Caco-2 (cell line): ENCODE measurements at regions not wholly inside any gene's neighbourhood (a gene's known extent, or its start where the extent isn't known, plus 50 kb on each side); places are given as distances from the start of the nearest gene placed in this dataset.

Experiments used
- BruUV-seq: library from RNA; stranded (reverse); fragments of 400-500 nt; replicated peaks from 2 replicates; lab custom pipeline; 2021; lab: Mats Ljungman, UMichigan
- CTCF ChIA-PET: fragments of 300-600 bp; sonication (Branson Sonifier 250); formaldehyde crosslinking; loops from one replicate; lab custom pipeline; 2022; ENCODE audit warnings: antibody characterized with exemption; lab: Charles Lee
- POLR2A ChIA-PET: fragments of 300-600 bp; sonication (Branson Sonifier 250); formaldehyde crosslinking; loops from one replicate; lab custom pipeline; 2022; ENCODE audit warnings: antibody characterized with exemption; lab: Charles Lee
- DNase-seq, 2 experiments: peaks; one replicate each; pipeline versions ENCODE4 v3.0.0 to v3.0.0-alpha.2; 2020 to 2022
- H3K27me3 ChIP-seq: replicated peaks from 2 replicates; pipeline ENCODE4 v1.6.0; 2011; ENCODE audit warnings: low read length; ENCODE audit not compliant: control insufficient read depth, insufficient read depth
- H3K36me3 ChIP-seq: 2 replicates; pipeline ENCODE4 v1.5.1; 2011; ENCODE audit warnings: low read length; ENCODE audit not compliant: control insufficient read depth, insufficient read depth
- H3K4me1 ChIP-seq: fragments of 250-450 bp; sonication (Bioruptor Pico); 2 replicates; pipeline ENCODE4 v1.5.1; 2020; ENCODE audit warnings: mild to moderate bottlenecking
- H3K4me3 ChIP-seq: 2 replicates; pipeline ENCODE4 v1.5.1; 2011; ENCODE audit warnings: low read depth, mild to moderate bottlenecking, control low read depth, low read length
- H3K9me3 ChIP-seq: fragments of 250-450 bp; sonication (Bioruptor Pico); 2 replicates; pipeline ENCODE4 v1.5.1; 2020; ENCODE audit warnings: mild to moderate bottlenecking, moderate library complexity
- H3K27ac Mint-ChIP-seq: one replicate; pipeline ENCODE4 v1.8.0; 2022; ENCODE audit warnings: mixed read lengths; ENCODE audit not compliant: unreplicated experiment
- H3K27me3 Mint-ChIP-seq: one replicate; pipeline ENCODE4 v1.8.0; 2022; ENCODE audit warnings: mixed read lengths; ENCODE audit not compliant: insufficient read depth, unreplicated experiment
- H3K36me3 Mint-ChIP-seq: one replicate; pipeline ENCODE4 v1.8.0; 2022; ENCODE audit warnings: mild to moderate bottlenecking, mixed read lengths; ENCODE audit not compliant: insufficient read depth, unreplicated experiment
- H3K4me1 Mint-ChIP-seq: one replicate; pipeline ENCODE4 v1.8.0; 2022; ENCODE audit warnings: low read depth, mixed read lengths; ENCODE audit not compliant: unreplicated experiment
- H3K4me3 Mint-ChIP-seq: one replicate; pipeline ENCODE4 v1.8.0; 2022; ENCODE audit warnings: mild to moderate bottlenecking, moderate library complexity, mixed read lengths; ENCODE audit not compliant: unreplicated experiment
- H3K9me3 Mint-ChIP-seq: one replicate; pipeline ENCODE4 v1.8.0; 2022; ENCODE audit warnings: mixed read lengths; ENCODE audit not compliant: unreplicated experiment
- intact Hi-C: fragments of 100-400 bp; cut with micrococcal nuclease; formaldehyde crosslinking; loops from one replicate; pipeline ENCODE4 v1.10.0; 2022; ENCODE audit not compliant: unreplicated experiment
- TF ChIP-seq, protein P1 (sequence below), 2 experiments: fragments of 200-600 bp in 1 of 2; IDR thresholded peaks; 1 replicate in 1 of 2; 2 replicates in 1 of 2; pipeline versions ENCODE4 v1.5.1 to v1.8.0; 2011 to 2022; ENCODE audit warnings: antibody characterized with exemption in 1 of 2, control low read depth in 1 of 2, inconsistent platforms in 1 of 2, low read depth in 1 of 2, low read length in 1 of 2, mild to moderate bottlenecking in 1 of 2, moderate library complexity in 1 of 2; ENCODE audit not compliant: insufficient read depth in 1 of 2, severe bottlenecking in 1 of 2, unreplicated experiment in 1 of 2

DNA sequence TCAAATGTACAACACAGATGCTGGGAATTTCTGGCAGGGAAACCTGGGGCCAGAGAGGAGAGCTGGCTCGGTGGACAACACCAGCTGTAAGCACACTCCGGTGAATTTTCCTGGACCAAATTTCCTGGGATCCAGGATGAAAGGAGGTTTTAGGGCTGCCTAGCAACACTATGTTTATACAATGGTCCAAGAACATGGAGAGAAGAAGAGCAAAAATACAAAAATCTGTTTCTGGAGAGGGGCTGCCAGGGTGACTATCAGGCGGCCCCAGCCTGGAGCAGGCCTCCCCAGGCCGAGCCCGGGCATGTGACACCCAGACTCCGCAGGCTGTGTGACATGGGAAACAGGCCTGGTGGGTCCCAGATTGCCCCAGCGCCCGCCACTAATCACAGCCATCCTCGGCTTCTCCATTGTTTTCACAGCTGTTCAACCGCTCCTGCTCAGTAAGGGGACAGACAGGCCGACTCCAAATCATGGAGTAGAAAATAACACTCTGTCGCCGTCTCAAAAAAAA is 336.0 kb upstream of the NFIA start:
- BruUV-seq: no TSS peak
- CTCF ChIA-PET: no interaction called here
- Mint-ChIP-seq H3K4me3 (no peak overlapping the region), H3K4me1 (no peaks in the 10 kb centered on the region), H3K27ac (no peak overlapping the region), H3K36me3 (no peaks in the 10 kb centered on the region), H3K27me3 (peaks cover 4% of the 10 kb centered on the region), H3K9me3 (no peaks in the 10 kb centered on the region)
- intact Hi-C loops: no loop called here
- Histone ChIP-seq H3K27me3 (no peaks in the 10 kb centered on the region; the same call in 1 of the 2 replicates), H3K9me3 (no peaks in the 10 kb centered on the region), H3K4me3 (no peak overlapping the region), H3K36me3 (no peaks in the 10 kb centered on the region), H3K4me1 (no peaks in the 10 kb centered on the region)
- DNase-seq: no peak
- POLR2A ChIA-PET: no interaction called here
- TF ChIP-seq, protein P1, sequence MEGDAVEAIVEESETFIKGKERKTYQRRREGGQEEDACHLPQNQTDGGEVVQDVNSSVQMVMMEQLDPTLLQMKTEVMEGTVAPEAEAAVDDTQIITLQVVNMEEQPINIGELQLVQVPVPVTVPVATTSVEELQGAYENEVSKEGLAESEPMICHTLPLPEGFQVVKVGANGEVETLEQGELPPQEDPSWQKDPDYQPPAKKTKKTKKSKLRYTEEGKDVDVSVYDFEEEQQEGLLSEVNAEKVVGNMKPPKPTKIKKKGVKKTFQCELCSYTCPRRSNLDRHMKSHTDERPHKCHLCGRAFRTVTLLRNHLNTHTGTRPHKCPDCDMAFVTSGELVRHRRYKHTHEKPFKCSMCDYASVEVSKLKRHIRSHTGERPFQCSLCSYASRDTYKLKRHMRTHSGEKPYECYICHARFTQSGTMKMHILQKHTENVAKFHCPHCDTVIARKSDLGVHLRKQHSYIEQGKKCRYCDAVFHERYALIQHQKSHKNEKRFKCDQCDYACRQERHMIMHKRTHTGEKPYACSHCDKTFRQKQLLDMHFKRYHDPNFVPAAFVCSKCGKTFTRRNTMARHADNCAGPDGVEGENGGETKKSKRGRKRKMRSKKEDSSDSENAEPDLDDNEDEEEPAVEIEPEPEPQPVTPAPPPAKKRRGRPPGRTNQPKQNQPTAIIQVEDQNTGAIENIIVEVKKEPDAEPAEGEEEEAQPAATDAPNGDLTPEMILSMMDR (IDR thresholded peaks at IDR 0.05; ENCODE audit: insufficient read depth in 1 of 2, low read depth in 1 of 2, low read length in 1 of 2, severe bottlenecking in 1 of 2, unreplicated experiment in 1 of 2): no peak

DNA sequence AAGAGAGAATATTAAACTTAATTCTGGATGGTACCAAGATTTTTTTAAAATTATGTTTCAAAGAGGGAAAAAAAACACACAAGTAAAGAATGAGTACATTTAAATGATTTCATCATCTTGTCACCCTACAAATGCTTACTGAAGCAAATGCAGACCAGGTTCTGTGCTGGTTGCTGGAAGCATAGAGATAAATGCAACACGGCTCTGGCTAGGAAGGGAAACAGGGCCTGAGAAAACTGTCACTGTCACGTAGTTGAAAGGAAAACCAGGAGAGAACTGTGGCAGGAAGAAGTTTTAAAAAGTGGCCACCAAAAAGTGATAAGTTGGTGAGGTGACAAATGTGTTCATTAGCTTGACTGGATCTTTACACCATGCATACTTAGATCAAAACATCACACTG is 336.9 kb upstream of the NFIA start:
- DNase-seq: no peak
- H3K27me3 Mint-ChIP-seq: peaks cover 4% of the 10 kb centered on the region
- no peaks in the 10 kb centered on the region for H3K9me3 Mint-ChIP-seq
- no peak overlapping the region for H3K4me3 Mint-ChIP-seq
- Histone ChIP-seq H3K4me3 (no peak overlapping the region), H3K9me3 (no peaks in the 10 kb centered on the region), H3K27me3 (no peaks in the 10 kb centered on the region), H3K36me3 (no peaks in the 10 kb centered on the region), H3K4me1 (no peaks in the 10 kb centered on the region)
- no peaks in the 10 kb centered on the region for H3K36me3 Mint-ChIP-seq
- no peak overlapping the region for H3K27ac Mint-ChIP-seq
- intact Hi-C loops: no loop called here
- POLR2A ChIA-PET: no interaction called here
- TF ChIP-seq, protein P1 (IDR thresholded peaks at IDR 0.05; ENCODE audit: insufficient read depth in 1 of 2, low read depth in 1 of 2, low read length in 1 of 2, severe bottlenecking in 1 of 2, unreplicated experiment in 1 of 2): no peak
- H3K4me1 Mint-ChIP-seq: no peaks in the 10 kb centered on the region
- CTCF ChIA-PET: no interaction called here
- no TSS peak for BruUV-seq

DNA sequence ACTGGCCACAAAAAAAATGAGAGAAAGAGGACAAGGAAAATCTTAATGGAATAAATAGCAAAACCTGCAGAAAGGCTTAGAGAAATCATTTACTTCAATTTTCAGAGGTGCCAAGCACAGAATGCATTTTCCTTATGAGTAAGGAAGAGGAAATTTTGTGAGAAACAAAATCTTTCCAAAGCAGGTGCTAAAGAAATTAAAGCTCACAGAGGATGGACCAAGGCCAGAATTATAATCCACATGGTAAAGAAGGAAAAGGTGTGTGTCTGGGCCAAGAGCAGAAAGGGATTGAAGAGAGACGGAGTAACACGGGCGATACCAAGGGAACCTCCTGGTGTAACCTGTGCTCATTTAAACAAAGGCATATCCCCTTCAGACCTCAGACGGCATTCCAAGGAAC is 340.0 kb upstream of the NFIA start:
- no peaks in the 10 kb centered on the region for H3K9me3 Mint-ChIP-seq
- DNase-seq: no peak
- POLR2A ChIA-PET: no interaction called here
- BruUV-seq: no TSS peak
- H3K27me3 Mint-ChIP-seq: peaks cover 4% of the 10 kb centered on the region
- Histone ChIP-seq H3K4me1 (no peaks in the 10 kb centered on the region), H3K27me3 (no peaks in the 10 kb centered on the region), H3K9me3 (no peaks in the 10 kb centered on the region), H3K36me3 (no peaks in the 10 kb centered on the region), H3K4me3 (no peak overlapping the region)
- no peaks in the 10 kb centered on the region for H3K4me1 Mint-ChIP-seq
- no peaks in the 10 kb centered on the region for H3K36me3 Mint-ChIP-seq
- TF ChIP-seq, protein P1 (IDR thresholded peaks at IDR 0.05; ENCODE audit: insufficient read depth in 1 of 2, low read depth in 1 of 2, low read length in 1 of 2, severe bottlenecking in 1 of 2, unreplicated experiment in 1 of 2): no peak
- no peak overlapping the region for H3K4me3 Mint-ChIP-seq
- no peak overlapping the region for H3K27ac Mint-ChIP-seq
- CTCF ChIA-PET: no interaction called here
- intact Hi-C loops: no loop called here
